C4-2B (cell line): ENCODE measurements at regions not wholly inside any gene's neighbourhood (a gene's known extent, or its start where the extent isn't known, plus 50 kb on each side); places are given as distances from the start of the nearest gene placed in this dataset.

Experiments
- H3K27ac ChIP-seq: fragments of 450-650 bp; 2 replicates; pipeline ENCODE4 v1.5.1; 2017
- CTCF ChIP-seq: fragments of 450-650 bp; conservative IDR thresholded peaks from 2 replicates; pipeline ENCODE4 v1.5.1; 2017; ENCODE audit warnings: mild to moderate bottlenecking
- ZFX ChIP-seq: fragments of 450-650 bp; IDR thresholded peaks from 2 replicates; pipeline ENCODE4 v1.6.1; 2017

DNA sequence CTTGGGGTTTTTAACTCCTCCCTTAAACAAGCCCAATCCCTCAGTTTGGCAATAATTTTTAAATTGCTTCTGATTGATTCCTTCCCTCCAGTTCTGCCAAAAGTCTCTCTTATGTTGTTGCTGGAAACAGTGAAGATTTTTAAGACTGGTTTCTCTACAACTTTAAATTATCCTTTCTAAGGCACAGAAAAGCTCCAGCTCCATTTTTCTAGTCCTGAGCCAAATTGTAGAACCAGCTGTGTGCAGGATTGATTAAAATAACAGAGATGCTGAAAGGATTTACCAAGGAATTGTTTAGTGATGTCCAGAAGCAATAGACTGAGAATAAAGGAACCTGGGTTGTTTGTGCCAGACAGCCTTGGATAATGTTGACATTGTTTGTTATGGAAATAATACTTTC is 111.3 kb downstream of the NUDT12 start:
- no peak overlapping the region for H3K27ac ChIP-seq
- no peak for TF ChIP-seq ZFX
- no peak for TF ChIP-seq CTCF

GRCh38 chr5:103450333-103451061 is 112.1 kb downstream of the NUDT12 start:
- TF ChIP-seq CTCF (no peak), ZFX (no peak)
- H3K27ac ChIP-seq, result no peak overlapping the region

DNA sequence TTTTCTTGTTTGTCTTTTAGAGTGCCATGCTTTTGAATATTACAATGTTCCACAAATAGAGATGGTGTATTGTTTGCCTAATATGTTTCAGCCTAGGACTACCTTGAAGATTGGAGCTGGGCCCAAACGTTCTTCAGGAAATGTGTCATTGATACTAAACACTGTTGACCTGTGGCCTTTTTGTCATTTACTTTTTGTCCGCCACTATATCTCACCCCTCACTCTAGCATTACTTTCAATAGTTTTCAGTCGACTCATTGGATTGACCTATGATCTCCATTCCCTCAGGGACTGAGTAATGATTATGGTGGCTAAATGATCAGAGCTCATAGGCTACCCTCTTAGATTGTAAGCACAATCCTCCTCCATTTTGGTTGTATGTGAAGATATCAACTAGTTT is 115.8 kb downstream of the NUDT12 start:
- no peak for TF ChIP-seq CTCF
- H3K27ac ChIP-seq, result no peak overlapping the region

- TF ChIP-seq ZFX (no peak), CTCF (no peak)
- no peak overlapping the region; the same call in 1 of the 2 replicates for H3K27ac ChIP-seq
Measured at GRCh38 chr5:103445426-103446035, 117.1 kb downstream of the NUDT12 start.

DNA sequence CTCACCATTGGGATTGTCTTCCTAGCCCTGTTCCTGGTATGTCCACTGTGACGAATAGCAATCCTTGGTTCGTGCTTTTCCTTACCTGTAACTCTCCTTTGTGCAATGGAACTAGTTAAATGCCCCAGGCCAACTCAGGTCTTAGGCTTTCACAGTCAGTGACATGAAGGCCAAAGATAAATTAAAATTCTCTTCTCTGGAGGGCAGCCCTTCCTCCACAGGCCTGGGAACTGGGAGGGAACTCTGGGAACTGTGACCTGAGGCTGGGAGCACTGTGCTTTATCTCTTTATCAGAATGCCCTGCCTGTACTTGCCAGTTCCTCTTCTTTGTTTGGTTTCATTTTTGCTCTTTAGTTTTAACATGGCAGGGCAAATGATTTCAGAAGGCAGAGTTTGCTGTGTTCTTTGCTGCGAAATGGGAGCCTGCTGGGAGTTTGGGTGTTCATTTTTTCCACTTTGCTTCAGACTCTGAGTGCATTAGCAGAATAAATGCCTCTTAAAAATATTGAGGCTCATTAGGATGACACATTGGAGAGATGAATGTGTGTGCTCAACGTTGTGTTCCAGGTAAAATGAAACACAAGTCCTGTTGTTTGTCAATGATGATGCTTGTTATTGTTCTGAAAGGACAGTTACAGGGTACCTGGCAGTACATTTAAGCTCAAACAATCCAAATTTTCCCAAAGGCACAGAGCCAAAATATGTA is 118.1 kb downstream of the NUDT12 start:
- TF ChIP-seq CTCF (no peak), ZFX (no peak)
- H3K27ac ChIP-seq, result peak overlapping the region; percentile 67; the same call in 1 of the 2 replicates

- no peak overlapping the region for H3K27ac ChIP-seq
- no peak for TF ChIP-seq CTCF
- no peak for TF ChIP-seq ZFX
Measured at GRCh38 chr5:103442750-103443149, 119.8 kb downstream of the NUDT12 start.

DNA sequence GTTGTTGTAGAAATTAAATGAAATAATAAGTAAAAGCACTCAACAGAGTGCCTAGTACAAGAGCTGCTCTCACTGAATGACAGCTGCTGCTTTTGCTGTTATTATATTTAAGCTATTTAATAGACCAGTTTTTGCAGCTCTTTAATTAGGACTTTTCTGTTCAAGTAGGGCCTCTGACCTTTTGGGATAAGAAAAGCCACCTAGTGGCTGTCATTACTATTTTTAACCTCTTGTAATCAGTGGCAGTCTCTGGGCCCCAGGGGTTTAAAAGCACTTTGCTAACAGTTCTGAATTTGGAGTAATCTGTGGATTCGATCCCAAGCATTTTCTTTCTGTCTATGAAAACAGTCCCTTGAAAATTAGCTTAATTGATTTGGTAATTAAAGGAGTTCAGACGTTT is 121.1 kb downstream of the NUDT12 start:
- H3K27ac ChIP-seq, result no peak overlapping the region
- TF ChIP-seq CTCF, result peak; percentile 61
- no peak for TF ChIP-seq ZFX
